Ishikawa (cell line): ENCODE measurements at regions not wholly inside any gene's neighbourhood (a gene's known extent, or its start where the extent isn't known, plus 50 kb on each side); places are given as distances from the start of the nearest gene placed in this dataset.

Experiments used
- CEBPB ChIP-seq: IDR thresholded peaks from 2 replicates; pipeline ENCODE4 v1.6.1; 2012
- CREB1 ChIP-seq: IDR thresholded peaks from 2 replicates; pipeline ENCODE4 v1.6.1; 2012; ENCODE audit warnings: low read depth
- EGR1 ChIP-seq: IDR thresholded peaks from 2 replicates; pipeline ENCODE4 v1.6.1; 2012
- EP300 ChIP-seq: IDR thresholded peaks from 2 replicates; pipeline ENCODE4 v1.6.1; 2012; ENCODE audit warnings: borderline replicate concordance
- FOXM1 ChIP-seq: IDR thresholded peaks from 2 replicates; pipeline ENCODE4 v1.6.1; 2012; ENCODE audit warnings: low read depth, borderline replicate concordance
- RAD21 ChIP-seq: IDR thresholded peaks from 2 replicates; pipeline ENCODE4 v1.6.1; 2012; ENCODE audit warnings: low read depth
- TCF12 ChIP-seq: IDR thresholded peaks from 2 replicates; pipeline ENCODE4 v1.6.1; 2012; ENCODE audit warnings: low read depth
- TEAD4 ChIP-seq: IDR thresholded peaks from 2 replicates; pipeline ENCODE4 v1.6.1; 2012
- YY1 ChIP-seq: IDR thresholded peaks from 2 replicates; pipeline ENCODE4 v1.6.1; 2012; ENCODE audit warnings: low read depth
- ZBTB7A ChIP-seq: IDR thresholded peaks from 2 replicates; pipeline ENCODE4 v1.6.1; 2012; ENCODE audit warnings: low read depth
- TF ChIP-seq, protein P1 (sequence below): IDR thresholded peaks from 2 replicates; pipeline ENCODE4 v1.6.1; 2012
- TF ChIP-seq, protein P2 (sequence below): IDR thresholded peaks from 2 replicates; pipeline ENCODE4 v1.6.1; 2012; ENCODE audit warnings: low read depth, mild to moderate bottlenecking
- TF ChIP-seq, protein P3 (sequence below): IDR thresholded peaks from 2 replicates; pipeline ENCODE4 v1.6.1; 2012

DNA sequence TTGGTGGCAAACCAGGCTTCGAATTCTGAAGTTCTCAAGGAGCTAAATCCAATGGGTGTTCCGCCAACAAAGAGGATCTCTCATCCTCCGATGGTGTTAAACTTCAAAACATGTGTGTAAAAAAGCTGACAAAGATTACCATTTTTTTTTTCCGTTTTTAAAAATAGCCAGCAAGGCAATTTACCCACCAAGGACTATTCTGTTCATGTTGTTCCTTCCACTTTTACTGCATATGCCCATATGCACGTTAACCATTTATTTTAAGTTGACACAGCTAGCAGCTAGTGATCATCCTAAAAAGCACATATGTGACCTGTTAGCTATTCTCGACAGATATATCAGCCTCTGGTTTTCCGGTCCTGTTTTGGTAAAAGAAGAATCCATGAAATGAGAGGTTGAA, 326.7 kb downstream of the PLK2 start:
- TF ChIP-seq EP300 (no peak), CEBPB (no peak), RAD21 (no peak), TEAD4 (no peak), CREB1 (no peak), YY1 (no peak), FOXM1 (no peak), TCF12 (no peak), EGR1 (no peak), ZBTB7A (no peak)
- TF ChIP-seq, protein P1, sequence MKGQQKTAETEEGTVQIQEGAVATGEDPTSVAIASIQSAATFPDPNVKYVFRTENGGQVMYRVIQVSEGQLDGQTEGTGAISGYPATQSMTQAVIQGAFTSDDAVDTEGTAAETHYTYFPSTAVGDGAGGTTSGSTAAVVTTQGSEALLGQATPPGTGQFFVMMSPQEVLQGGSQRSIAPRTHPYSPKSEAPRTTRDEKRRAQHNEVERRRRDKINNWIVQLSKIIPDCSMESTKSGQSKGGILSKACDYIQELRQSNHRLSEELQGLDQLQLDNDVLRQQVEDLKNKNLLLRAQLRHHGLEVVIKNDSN, result no peak
- TF ChIP-seq, protein P2, sequence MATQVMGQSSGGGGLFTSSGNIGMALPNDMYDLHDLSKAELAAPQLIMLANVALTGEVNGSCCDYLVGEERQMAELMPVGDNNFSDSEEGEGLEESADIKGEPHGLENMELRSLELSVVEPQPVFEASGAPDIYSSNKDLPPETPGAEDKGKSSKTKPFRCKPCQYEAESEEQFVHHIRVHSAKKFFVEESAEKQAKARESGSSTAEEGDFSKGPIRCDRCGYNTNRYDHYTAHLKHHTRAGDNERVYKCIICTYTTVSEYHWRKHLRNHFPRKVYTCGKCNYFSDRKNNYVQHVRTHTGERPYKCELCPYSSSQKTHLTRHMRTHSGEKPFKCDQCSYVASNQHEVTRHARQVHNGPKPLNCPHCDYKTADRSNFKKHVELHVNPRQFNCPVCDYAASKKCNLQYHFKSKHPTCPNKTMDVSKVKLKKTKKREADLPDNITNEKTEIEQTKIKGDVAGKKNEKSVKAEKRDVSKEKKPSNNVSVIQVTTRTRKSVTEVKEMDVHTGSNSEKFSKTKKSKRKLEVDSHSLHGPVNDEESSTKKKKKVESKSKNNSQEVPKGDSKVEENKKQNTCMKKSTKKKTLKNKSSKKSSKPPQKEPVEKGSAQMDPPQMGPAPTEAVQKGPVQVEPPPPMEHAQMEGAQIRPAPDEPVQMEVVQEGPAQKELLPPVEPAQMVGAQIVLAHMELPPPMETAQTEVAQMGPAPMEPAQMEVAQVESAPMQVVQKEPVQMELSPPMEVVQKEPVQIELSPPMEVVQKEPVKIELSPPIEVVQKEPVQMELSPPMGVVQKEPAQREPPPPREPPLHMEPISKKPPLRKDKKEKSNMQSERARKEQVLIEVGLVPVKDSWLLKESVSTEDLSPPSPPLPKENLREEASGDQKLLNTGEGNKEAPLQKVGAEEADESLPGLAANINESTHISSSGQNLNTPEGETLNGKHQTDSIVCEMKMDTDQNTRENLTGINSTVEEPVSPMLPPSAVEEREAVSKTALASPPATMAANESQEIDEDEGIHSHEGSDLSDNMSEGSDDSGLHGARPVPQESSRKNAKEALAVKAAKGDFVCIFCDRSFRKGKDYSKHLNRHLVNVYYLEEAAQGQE, result no peak
- TF ChIP-seq, protein P3, sequence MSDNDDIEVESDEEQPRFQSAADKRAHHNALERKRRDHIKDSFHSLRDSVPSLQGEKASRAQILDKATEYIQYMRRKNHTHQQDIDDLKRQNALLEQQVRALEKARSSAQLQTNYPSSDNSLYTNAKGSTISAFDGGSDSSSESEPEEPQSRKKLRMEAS, result no peak
